ENCODE measurements at regions not wholly inside any gene's neighbourhood (a gene's known extent, or its start where the extent isn't known, plus 50 kb on each side); places are given as distances from the start of the nearest gene placed in this dataset.
"Not testable (repeated sequence)": the region's sequence is repeated elsewhere in the genome, so short reads cannot be mapped to it uniquely, and the experiment has no call there.

- DNase-seq: no peak
Measured at GRCh38 chr5:44048276-44048984, 340.8 kb downstream of the FGF10 start.

- DNase-seq: no peak
Measured at GRCh38 chr5:44046619-44047364, 342.4 kb downstream of the FGF10 start.

- DNase-seq: not testable (repeated sequence)
Measured at GRCh38 chr5:44044549-44044948, 344.7 kb downstream of the FGF10 start.

GRCh38 chr5:44028226-44028625, 361.0 kb downstream of the FGF10 start:
- no peak for DNase-seq

- DNase-seq: no peak
Measured at GRCh38 chr5:44022622-44023021, 366.6 kb downstream of the FGF10 start.

- DNase-seq: no peak
Measured at GRCh38 chr5:44011518-44011917, 377.7 kb downstream of the FGF10 start.

- DNase-seq: no peak
Measured at GRCh38 chr5:44002381-44002901, 386.8 kb downstream of the FGF10 start.

GRCh38 chr5:44001675-44002380, 387.4 kb downstream of the FGF10 start:
- DNase-seq: no peak

GRCh38 chr5:44001236-44001635, 388.0 kb downstream of the FGF10 start:
- no peak for DNase-seq

GRCh38 chr5:43997647-43998272, 391.5 kb downstream of the FGF10 start:
- no peak for DNase-seq

GRCh38 chr5:43996221-43996620, 393.0 kb downstream of the FGF10 start:
- no peak for DNase-seq

GRCh38 chr5:43994352-43994708, 391.4 kb downstream of the NNT start:
- DNase-seq: no peak

GRCh38 chr5:43993634-43994351, 390.8 kb downstream of the NNT start:
- DNase-seq: no peak

- DNase-seq: no peak
Measured at GRCh38 chr5:43985411-43985810, 382.4 kb downstream of the NNT start.

GRCh38 chr5:43981556-43981955, 378.6 kb downstream of the NNT start:
- DNase-seq: no peak

- no peak for DNase-seq
Measured at GRCh38 chr5:43973908-43974307, 370.9 kb downstream of the NNT start.

- no peak for DNase-seq
Measured at GRCh38 chr5:43973318-43973717, 370.3 kb downstream of the NNT start.

- DNase-seq: no peak
Measured at GRCh38 chr5:43967165-43967564, 364.2 kb downstream of the NNT start.

GRCh38 chr5:43959144-43959543, 356.2 kb downstream of the NNT start:
- no peak for DNase-seq

- no peak for DNase-seq
Measured at GRCh38 chr5:43947935-43948334, 345.0 kb downstream of the NNT start.

GRCh38 chr5:43941806-43942205, 338.8 kb downstream of the NNT start:
- DNase-seq: no peak

GRCh38 chr5:43940562-43940961, 337.6 kb downstream of the NNT start:
- no peak for DNase-seq

GRCh38 chr5:43926923-43927322, 323.9 kb downstream of the NNT start:
- no peak for DNase-seq
